ENCODE measurements at regions not wholly inside any gene's neighbourhood (a gene's known extent, or its start where the extent isn't known, plus 50 kb on each side); places are given as distances from the start of the nearest gene placed in this dataset.

DNA sequence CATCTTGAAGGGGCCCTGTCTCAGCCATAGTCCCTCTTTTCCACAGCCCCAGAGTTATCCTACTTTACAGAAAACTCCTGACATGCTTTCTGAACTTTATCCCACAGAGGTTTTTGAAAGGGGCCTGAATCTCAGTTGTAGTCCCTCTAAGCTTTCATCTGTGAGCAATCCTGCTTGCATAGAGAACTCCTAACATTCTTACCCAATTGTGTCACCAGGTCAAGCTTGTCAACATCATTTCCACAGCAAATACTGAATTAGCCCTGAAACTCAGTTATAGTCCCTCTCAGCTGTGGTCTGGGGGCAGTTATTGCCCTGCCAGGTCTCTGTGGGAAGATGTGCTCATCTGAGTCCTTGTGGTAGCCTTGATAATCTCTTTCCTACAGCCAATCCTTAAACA, 2190.3 kb upstream of the PCDH20 start:
- H3K27ac ChIP-seq = no peak overlapping the region
- H3K4me3 ChIP-seq = no peak overlapping the region
- ATAC-seq = no peak
- H3K36me3 ChIP-seq = no peaks in the 10 kb centered on the region
- H3K4me1 ChIP-seq = no peaks in the 10 kb centered on the region
- H3K27me3 ChIP-seq = no peaks in the 10 kb centered on the region
- peaks cover 0 to 14% (median 0%) of the 10 kb centered on the region in 3 donors for H3K9me3 ChIP-seq
- no peak for TF ChIP-seq POLR2A (IDR thresholded peaks at IDR 0.05)
- TF ChIP-seq, protein P1, sequence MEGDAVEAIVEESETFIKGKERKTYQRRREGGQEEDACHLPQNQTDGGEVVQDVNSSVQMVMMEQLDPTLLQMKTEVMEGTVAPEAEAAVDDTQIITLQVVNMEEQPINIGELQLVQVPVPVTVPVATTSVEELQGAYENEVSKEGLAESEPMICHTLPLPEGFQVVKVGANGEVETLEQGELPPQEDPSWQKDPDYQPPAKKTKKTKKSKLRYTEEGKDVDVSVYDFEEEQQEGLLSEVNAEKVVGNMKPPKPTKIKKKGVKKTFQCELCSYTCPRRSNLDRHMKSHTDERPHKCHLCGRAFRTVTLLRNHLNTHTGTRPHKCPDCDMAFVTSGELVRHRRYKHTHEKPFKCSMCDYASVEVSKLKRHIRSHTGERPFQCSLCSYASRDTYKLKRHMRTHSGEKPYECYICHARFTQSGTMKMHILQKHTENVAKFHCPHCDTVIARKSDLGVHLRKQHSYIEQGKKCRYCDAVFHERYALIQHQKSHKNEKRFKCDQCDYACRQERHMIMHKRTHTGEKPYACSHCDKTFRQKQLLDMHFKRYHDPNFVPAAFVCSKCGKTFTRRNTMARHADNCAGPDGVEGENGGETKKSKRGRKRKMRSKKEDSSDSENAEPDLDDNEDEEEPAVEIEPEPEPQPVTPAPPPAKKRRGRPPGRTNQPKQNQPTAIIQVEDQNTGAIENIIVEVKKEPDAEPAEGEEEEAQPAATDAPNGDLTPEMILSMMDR (IDR thresholded peaks at IDR 0.05) = no peak
- no peak for TF ChIP-seq POLR2AphosphoS5 (IDR thresholded peaks at IDR 0.05)
- no peak for TF ChIP-seq EP300 (IDR thresholded peaks at IDR 0.05)

- H3K27ac ChIP-seq = no peak overlapping the region
- no peaks in the 10 kb centered on the region for H3K4me1 ChIP-seq
- ATAC-seq = no peak
- no peaks in the 10 kb centered on the region for H3K36me3 ChIP-seq
- TF ChIP-seq POLR2A (IDR thresholded peaks at IDR 0.05) = no peak
- TF ChIP-seq POLR2AphosphoS5 (IDR thresholded peaks at IDR 0.05) = no peak
- TF ChIP-seq, protein P1 (IDR thresholded peaks at IDR 0.05) = no peak
- no peak for TF ChIP-seq EP300 (IDR thresholded peaks at IDR 0.05)
- WGBS, 2 donors (ENCODE audit: low coverage in 1 of 2) = 86 to 100% methylated on average over 1 to 2 of the region's 2 CpGs
- H3K27me3 ChIP-seq = no peaks in the 10 kb centered on the region
- H3K4me3 ChIP-seq = no peak overlapping the region
- peaks cover 0 to 14% (median 0%) of the 10 kb centered on the region in 3 donors for H3K9me3 ChIP-seq
Measured at GRCh38 chr13:63605403-63605802, 2189.8 kb upstream of the PCDH20 start.

DNA sequence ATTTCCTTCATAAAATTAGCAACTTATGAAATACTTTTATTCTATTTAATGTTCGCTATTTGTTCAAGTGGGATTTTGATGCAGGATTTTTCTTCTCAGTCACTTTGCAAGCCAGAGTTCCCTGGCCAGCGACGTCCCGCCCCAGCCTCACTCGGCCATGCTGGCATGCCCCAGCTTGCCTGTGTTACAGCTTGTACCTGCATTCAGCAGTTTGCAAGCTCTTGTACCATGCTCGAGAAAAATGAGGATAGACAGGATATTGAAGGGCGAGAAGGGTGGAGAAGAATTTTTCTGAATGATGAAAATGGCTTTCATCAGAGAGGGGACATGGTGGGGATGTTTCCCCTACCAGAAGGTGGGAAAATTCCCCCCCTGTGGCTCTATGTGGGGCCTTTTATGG, 2180.2 kb upstream of the PCDH20 start:
- no peak for ATAC-seq
- H3K27ac ChIP-seq = no peak overlapping the region
- TF ChIP-seq POLR2A (IDR thresholded peaks at IDR 0.05) = no peak
- no peak for TF ChIP-seq EP300 (IDR thresholded peaks at IDR 0.05)
- TF ChIP-seq POLR2AphosphoS5 (IDR thresholded peaks at IDR 0.05) = no peak
- TF ChIP-seq, protein P1 (IDR thresholded peaks at IDR 0.05) = no peak
- no peaks in the 10 kb centered on the region for H3K36me3 ChIP-seq
- WGBS, 2 donors (ENCODE audit: low coverage in 1 of 2) = 92 to 100% methylated on average over 5 to 6 of the region's 7 CpGs
- H3K4me3 ChIP-seq = no peak overlapping the region
- H3K9me3 ChIP-seq = no peaks in the 10 kb centered on the region
- no peaks in the 10 kb centered on the region for H3K4me1 ChIP-seq
- no peaks in the 10 kb centered on the region for H3K27me3 ChIP-seq

GRCh38 chr13:63586467-63586866, 2170.8 kb upstream of the PCDH20 start:
- H3K4me3 ChIP-seq = no peak overlapping the region
- WGBS, 2 donors (ENCODE audit: low coverage in 1 of 2) = 84 to 90% methylated on average over 4 to 7 of the region's 7 CpGs
- H3K27me3 ChIP-seq = no peaks in the 10 kb centered on the region
- no peak for ATAC-seq
- H3K4me1 ChIP-seq = no peaks in the 10 kb centered on the region
- H3K27ac ChIP-seq = no peak overlapping the region
- H3K36me3 ChIP-seq = no peaks in the 10 kb centered on the region
- no peak for TF ChIP-seq POLR2AphosphoS5 (IDR thresholded peaks at IDR 0.05)
- TF ChIP-seq, protein P1 (IDR thresholded peaks at IDR 0.05) = no peak
- no peak for TF ChIP-seq EP300 (IDR thresholded peaks at IDR 0.05)
- no peak for TF ChIP-seq POLR2A (IDR thresholded peaks at IDR 0.05)
- H3K9me3 ChIP-seq = peaks cover 0 to 11% (median 0%) of the 10 kb centered on the region in 3 donors

- Histone ChIP-seq H3K27me3 (no peaks in the 10 kb centered on the region), H3K4me1 (no peaks in the 10 kb centered on the region), H3K9me3 (peaks cover 0 to 21% (median 0%) of the 10 kb centered on the region in 3 donors), H3K36me3 (no peaks in the 10 kb centered on the region), H3K27ac (no peak overlapping the region), H3K4me3 (no peak overlapping the region)
- no peak for ATAC-seq
- no peak for TF ChIP-seq EP300 (IDR thresholded peaks at IDR 0.05)
- TF ChIP-seq, protein P1 (IDR thresholded peaks at IDR 0.05) = no peak
- TF ChIP-seq POLR2A (IDR thresholded peaks at IDR 0.05) = no peak
- TF ChIP-seq POLR2AphosphoS5 (IDR thresholded peaks at IDR 0.05) = no peak
- 72 to 76% methylated on average over 2 of the region's 2 CpGs for WGBS, 2 donors (ENCODE audit: low coverage in 1 of 2)
Measured at GRCh38 chr13:63578796-63579195, 2163.1 kb upstream of the PCDH20 start.

All from gastroesophageal sphincter (tissue), 4 donors.